OCI-M2 (cell line): ENCODE measurements at regions not wholly inside any gene's neighbourhood (a gene's known extent, or its start where the extent isn't known, plus 50 kb on each side); places are given as distances from the start of the nearest gene placed in this dataset.

Experiments used
- DNase-seq: peaks from one replicate; lab custom pipeline; 2025; ENCODE audit not compliant: unreplicated experiment; lab: John Stamatoyannopoulos, UW

DNA sequence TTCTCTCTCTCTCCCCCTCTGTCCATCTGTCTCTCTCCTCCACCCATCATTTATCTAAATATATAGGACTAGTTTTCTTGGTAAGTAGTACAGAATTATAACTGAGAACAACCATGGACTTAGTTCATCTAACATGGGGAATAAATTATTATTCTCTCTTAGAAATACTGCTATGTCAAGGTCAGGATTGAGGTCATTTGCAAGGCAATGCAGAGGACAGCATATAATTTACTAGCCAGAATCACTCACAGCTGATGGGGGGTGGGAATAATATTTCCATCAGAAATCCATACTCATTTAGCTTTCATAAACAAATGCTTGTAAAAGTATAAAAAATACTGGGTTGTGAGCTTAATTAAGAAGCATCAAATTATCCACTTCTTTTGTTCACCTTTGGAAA lies 553.9 kb upstream of the POU3F2 start:
- no peak for DNase-seq

GRCh38 chr6:98286620-98287019 lies 547.8 kb upstream of the POU3F2 start:
- no peak for DNase-seq

GRCh38 chr6:98287876-98288275 lies 546.5 kb upstream of the POU3F2 start:
- DNase-seq = no peak

DNA sequence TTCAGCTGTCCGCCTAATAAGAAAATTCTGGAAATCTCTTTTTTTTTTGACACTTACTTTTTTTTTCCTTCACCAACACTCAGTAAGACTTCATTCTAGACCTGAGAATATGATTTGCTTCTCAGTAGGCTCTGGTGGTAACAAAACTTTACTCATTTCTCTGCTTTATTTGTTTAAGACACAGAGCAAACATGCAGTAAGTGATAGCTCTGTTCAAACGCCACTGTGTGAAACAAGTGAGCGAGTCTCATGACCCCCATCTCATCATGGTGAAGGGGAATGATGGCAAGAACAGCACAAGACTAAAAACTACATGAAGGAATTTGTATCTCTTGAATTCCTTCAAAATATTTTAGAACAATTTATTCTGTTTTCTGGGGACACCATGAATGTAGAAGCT lies 541.6 kb upstream of the POU3F2 start:
- DNase-seq = no peak

DNA sequence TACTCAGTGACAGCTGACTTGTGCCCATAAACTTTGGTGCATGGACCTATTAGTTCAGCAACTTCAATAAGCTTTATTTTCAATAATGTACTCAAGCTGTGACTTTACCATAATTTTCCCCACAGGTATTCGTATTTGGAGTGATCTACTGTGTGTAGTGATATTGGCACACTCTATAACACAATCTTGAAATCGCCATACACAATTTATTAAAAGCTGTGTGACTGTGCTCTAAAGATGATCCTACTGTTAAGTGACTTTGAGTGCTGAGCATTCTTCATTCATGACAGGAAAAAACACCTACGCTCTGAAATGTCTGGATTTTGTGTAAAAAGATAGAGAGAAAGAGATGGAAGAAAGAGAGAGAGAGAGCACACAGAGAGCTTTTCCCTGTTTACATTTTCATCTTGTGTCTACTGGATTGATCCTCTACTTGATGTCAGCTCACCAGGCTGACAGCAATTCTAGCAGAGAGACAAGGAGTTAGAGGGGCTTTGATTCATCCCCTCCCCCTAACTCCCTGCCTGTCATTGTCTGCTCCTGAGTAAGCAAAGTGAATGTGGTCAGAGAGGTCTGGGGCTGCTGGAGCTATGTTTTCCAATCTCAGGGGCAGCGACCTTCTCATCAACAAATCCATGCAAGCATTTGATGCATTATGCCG lies 538.7 kb upstream of the POU3F2 start:
- DNase-seq = no peak

GRCh38 chr6:98308564-98308963 lies 525.8 kb upstream of the POU3F2 start:
- no peak for DNase-seq

- no peak for DNase-seq
Measured at GRCh38 chr6:98310443-98310842, 523.9 kb upstream of the POU3F2 start.

DNA sequence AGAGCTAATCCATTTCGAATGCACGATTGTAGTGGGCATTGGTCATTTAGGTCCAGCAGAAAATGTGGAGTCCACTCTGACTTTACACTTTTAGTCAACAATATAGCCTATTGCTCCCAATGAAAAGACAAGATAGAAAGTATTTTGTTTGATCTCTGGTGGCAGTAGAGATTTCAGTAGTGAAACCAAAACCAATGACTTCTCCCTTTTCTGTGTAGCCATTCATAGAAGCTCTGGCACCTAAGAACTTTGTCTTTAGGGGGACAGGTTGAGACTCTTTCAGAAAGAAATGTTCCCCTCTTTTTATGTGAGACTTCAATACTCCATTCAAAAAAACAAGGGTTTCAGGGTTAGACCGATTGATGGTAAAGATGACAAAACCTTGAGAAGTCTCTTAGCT lies 510.8 kb upstream of the POU3F2 start:
- no peak for DNase-seq

GRCh38 chr6:98324446-98324845 lies 509.9 kb upstream of the POU3F2 start:
- DNase-seq = no peak

DNA sequence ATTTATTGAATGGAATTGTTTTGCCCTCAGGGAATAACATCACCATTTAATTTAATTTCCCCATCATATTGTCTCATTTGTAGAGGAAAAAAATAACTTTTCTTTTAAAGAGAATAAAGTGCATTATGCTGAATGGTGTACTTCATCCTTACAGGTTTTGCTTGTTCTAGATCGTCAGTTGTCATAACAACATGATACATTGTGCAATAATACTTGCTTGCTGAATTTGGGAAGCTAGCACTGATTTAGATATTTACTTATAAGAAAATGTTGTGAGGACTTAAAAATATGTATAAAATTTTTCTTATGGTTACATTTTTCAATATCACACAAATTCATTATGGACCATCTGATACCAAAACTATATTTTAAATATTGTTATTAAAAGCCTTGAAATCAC lies 509.0 kb upstream of the POU3F2 start:
- DNase-seq = no peak

GRCh38 chr6:98333273-98333672 lies 501.1 kb upstream of the POU3F2 start:
- no peak for DNase-seq

GRCh38 chr6:98335594-98335993 lies 498.8 kb upstream of the POU3F2 start:
- DNase-seq = no peak

GRCh38 chr6:98339506-98339905 lies 494.9 kb upstream of the POU3F2 start:
- no peak for DNase-seq

GRCh38 chr6:98343004-98343403 lies 491.4 kb upstream of the POU3F2 start:
- no peak for DNase-seq

DNA sequence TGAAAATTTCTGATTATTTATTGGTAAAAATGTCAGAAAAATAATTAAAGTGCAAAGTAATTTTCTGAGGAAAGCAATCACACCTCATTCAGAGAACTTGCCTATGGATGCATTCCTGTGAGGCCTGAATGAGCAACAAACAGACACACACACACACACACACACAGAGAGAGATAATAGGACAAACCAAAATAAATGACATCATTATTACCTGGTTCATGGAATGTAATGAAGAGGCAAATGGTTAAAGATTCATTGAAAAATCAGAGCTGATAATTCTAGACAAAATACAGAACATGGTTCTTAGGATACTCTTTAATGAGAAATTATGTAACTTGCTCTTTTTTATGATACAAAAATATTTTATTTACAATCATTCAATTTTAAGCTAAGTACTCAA lies 490.6 kb upstream of the POU3F2 start:
- no peak for DNase-seq

GRCh38 chr6:98352348-98352747 lies 482.0 kb upstream of the POU3F2 start:
- no peak for DNase-seq

GRCh38 chr6:98358173-98358572 lies 476.2 kb upstream of the POU3F2 start:
- no peak for DNase-seq

GRCh38 chr6:98366371-98366770 lies 468.0 kb upstream of the POU3F2 start:
- DNase-seq = no peak

DNA sequence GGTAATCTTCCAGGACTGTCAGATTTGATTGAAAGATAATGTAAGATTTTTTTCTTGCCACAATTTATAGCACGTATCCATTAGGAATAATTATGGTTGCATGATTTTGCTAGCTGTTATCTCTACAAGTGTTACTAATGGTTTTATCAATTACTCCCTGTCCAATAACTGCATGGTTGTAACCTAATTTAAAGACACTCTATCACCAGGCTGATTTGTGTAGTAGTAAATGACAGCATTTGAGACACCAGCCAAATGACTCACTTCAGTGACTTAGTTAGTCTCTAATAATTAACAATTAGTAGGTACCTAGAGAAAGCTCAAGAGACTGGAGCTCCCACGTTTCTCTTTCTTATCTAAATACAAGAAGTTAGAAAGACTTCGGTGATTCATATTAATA lies 453.8 kb upstream of the POU3F2 start:
- DNase-seq = no peak

GRCh38 chr6:98382246-98382645 lies 452.1 kb upstream of the POU3F2 start:
- no peak for DNase-seq

GRCh38 chr6:98384334-98384733 lies 450.0 kb upstream of the POU3F2 start:
- DNase-seq = no peak

DNA sequence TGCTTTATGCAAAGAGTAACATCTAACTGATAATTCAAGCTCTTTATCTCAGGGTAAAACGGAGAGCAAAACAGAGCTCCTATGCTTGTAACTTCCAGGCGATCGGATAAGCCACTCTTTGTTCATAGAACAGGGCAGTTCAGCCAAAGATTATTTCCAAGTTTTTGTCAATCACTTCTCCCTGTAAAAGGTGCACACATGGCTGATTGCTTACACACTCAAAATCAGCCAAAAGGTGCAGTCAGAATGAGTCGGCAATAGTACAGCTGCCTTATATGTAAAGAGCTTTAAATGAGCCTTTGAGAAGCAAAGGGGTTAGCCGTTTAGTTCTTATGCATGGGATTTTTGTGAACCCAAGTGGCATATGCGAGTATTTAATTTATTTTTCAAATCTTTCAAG lies 449.6 kb upstream of the POU3F2 start:
- no peak for DNase-seq

DNA sequence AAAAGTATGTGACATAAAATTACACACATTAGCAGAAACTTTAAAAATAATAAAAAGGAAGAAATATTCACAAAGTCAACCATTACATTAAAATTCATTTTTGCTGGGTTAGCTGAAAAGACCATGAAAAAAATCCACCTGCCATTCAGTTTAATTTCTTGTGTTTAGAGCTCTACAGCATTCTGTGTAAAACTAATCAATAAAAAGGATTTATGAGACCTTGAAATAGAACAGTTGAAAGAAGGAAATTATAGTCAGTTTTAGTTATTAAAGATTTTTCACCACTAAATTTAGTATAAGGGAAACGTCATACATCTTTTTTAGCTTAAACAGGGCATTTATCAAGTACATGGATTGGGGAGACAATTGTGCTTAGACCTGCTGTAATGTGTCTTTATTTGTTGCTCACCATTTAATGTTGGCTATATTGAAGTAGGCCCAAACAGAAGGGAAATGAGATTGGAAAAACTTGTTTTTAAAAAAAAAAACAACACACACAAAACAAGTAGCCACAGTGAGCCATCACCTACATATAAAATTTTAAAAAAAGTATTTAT lies 438.7 kb upstream of the POU3F2 start:
- DNase-seq = no peak
